ENCODE measurements at regions not wholly inside any gene's neighbourhood (a gene's known extent, or its start where the extent isn't known, plus 50 kb on each side); places are given as distances from the start of the nearest gene placed in this dataset.

DNA sequence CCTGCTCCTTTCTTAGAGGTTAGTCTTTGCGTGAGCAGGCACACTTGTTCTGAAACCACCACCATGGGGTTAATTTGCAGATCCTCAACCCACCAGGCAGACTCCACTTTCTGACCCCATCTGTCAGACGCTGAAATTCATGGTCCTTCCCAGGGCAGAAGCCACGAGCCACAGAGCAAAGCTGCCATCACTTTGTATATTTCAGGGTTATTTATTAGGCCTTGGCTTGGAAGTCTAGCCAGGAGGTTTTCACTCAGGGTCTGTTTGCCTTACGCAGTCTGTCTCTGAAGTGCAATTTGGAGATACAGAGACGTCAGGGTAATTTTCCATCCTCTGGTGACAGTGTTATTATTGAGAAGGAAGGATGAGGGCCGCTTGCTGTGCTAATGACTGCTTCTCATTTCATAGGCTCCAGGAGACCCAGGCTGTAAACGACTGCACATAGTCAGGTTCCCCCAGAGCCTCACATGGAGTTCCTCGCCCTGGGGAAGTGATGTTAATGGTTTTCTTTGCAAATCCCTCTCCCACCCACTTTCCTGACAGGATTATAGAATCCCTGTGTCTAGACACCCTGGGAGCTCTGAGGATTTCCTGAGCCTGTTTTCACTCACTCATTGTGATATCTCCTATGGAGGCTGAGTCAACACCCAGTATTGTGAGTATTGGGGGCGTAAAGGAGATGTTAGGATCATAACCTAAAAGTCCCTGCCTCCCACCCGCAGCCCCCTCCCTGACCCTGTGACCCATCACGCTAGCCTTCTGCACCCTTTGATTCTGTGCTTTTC, 269.0 kb downstream of the ABCC12 start:
- no peak for TF ChIP-seq CTCF (optimal IDR thresholded peaks at IDR 0.05 in 1 of 3, IDR thresholded peaks at IDR 0.05 in 1 of 3, conservative IDR thresholded peaks at IDR 0.05 in 1 of 3; ENCODE audit: extremely low read depth in 1 of 3, insufficient read depth in 2 of 3, low read length in 3 of 3)
- TF ChIP-seq EZH2 (IDR thresholded peaks at IDR 0.05; ENCODE audit: low read length), result no peak
